ENCODE measurements at regions not wholly inside any gene's neighbourhood (a gene's known extent, or its start where the extent isn't known, plus 50 kb on each side); places are given as distances from the start of the nearest gene placed in this dataset.

DNA sequence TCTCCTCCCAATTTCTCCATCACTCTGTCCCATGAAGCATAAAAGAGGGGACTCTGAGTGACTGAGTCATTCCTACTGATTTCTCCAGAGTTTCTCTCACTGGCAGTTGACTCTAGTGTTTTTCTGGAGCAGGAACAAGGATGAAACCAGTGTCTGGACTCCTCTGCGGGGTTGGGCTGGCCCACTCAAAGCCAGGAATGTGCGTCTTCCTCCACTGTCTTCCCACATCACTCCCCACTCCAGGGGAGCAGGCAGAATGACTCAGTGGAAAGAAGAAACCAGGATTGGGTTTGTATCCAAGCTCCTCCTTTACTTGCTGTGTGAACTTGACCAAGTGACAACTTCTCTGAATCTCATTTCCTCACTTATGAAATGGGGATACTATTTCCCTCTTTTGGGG lies 497.5 kb upstream of the SALL1 start:
- no peak for DNase-seq

DNA sequence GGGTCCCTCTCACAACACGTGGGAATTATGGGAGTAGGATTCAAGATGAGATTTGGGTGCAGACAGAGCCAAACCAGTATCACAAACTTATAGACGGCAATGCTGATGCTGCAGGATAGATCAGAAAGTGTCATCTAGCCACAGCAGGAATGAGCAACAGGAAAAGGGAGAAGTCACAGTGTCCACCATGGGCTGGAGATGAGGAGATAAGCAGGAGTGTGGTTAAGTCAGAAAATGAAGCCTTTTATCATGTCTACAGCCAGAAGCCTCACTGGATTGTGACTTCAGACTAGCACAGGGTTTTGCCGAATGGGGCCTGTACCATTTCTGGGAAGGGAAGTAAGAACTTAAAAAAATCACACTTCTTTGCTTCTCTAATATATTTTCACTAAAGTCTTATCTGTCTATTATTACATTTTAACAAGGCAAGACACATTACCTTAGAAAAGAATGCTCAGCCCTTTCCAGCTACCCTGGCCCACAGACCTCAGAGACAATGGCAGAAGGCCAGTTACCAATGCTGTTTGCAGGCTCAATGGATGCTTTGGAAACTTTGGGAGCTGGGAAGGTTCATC lies 490.2 kb upstream of the SALL1 start:
- no peak for DNase-seq

DNA sequence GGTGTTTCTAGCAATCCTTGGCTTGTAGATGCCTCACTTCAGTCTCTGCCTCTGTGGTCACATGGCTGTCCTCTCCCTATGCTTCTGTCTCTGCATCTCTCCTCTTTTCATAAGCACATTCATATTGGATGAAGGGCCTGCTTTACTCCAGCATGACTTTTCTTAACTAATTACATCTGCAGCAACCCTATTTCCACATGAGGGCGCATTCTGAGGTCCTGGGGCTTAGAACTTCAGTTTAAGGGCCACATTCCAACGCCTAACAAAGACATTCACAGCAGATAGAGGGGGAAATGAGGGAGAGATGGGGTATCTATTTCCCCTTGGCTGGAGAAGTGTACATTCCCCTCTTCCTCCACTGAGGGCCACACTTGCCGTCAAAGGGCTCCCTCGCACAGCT lies 489.1 kb upstream of the SALL1 start:
- DNase-seq: no peak

DNA sequence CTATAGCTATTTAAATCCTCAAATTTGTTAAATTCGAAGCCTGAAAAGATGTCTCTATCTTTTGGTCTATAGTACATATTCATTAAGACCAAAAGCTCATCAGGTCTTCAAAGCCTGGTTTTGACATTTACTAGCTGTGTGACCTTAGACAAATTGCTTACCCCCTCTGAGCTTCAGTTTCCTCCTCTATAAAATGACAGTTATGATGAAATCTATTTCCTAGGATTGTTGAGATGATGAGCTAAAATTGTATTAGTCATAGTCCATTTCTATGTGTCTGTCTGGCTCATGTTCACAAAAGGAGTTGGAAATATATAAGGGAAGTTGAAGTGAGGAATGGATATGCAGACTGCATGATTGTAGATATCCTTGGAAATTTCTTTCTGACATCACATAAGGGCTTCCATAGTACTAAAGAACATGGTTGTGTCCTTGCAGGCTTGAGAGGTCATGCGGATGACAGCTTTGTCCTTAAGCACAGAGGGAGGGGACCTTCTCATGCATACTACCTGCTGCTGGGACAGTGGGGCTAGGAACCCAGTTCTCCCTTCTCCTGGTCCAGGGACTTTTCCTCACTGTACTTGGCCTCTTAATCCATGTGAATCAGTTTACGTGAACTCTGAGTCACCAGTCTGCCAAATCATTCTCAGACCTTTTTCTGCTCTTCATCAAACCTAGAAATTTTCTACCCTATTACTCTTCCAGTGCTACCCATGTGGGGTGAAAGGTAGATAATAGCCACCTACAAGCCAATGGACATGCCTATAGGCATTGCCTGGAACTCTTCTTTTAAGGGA lies 487.5 kb upstream of the SALL1 start:
- DNase-seq: no peak

DNA sequence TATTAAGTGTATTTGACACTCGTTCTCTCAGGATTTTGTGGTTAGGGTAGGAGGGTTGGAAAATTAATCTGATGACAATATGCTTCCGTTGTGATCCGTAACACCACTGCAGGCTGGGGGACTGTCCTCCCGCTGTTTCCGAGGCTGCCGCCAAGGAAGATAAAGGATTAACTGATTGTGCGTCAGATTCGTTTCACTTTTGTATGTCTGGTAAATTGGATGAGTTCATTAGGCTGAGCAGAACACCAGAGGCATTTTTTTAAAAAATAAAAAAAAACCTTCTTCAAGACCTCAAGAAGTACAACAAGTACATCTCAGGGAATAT lies 486.7 kb upstream of the SALL1 start:
- DNase-seq: no peak

DNA sequence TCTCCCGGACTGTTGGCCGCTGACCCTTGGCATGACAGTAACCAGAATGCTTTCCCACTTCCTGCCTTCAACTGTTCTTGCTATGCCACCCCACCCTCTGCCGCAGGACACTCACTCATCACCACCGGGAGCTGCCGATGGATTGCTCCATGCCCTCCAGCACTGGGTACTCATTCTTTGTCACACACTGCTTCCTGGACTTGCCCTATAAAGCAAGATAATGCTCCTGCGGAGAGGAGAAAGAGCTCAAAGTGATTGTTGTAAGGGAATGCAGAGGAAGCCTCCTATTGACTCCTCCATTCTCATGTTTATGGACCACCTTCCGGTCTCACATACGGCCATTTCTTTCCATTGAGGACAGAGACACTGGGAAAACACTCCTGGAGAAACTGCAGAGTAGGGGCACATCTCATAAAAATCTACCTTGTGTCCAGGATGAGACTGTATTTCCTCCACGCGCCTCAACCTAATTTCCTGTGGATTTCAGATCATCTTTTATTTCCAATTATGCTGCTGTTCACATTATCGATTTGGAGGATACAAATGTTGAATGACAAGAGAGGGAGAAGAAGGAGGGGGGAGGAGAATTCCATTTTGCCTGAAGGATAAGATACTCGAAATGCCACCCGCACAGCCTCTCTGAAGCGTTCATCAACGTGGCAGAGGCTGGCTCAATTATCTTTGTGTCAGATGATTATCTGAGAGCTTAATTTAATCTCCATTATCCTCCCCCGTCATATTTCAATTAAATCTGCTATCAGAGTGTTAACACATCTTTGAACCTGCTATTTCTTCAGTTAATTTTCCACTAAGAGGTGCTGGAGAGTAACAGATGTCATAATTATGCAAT lies 486.1 kb upstream of the SALL1 start:
- DNase-seq: no peak

DNA sequence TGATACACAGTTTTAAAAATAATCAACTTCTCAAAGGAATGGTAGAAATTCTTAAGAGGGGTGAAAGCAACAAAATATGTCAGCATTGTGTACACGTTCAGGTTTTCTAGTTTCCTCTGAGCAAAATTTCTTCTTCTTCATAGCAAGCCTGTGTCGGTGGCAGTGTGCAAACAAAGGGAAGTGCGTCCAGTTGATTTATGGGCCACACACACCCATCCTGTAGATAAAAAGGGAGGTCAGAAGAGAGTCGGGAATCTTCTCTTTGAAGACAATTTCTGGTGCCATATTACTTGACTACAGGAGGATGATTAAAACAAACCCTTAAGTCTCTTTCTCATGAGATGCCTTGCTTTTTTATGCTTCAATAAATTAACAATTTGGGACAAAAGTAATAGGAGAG lies 484.1 kb upstream of the SALL1 start:
- no peak for DNase-seq

DNA sequence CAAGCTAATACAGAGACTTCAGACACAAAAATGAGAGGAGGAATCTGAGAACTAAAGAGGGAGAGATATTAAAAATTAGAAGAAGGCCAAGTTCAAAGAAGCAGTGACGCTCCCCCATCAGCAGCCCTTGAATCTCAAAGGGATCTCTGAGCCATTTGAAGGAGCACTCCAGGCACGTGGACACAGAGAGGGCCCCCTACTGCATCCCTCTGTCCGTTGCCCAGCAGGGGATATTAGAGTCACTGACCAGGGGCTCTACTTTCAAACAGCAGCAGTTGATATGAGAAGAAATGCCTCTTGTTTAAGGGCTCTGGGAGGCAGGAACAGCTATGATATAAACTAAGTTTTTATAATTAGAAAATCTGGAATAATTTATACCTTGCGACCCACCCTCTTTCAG lies 479.0 kb upstream of the SALL1 start:
- DNase-seq: no peak

DNA sequence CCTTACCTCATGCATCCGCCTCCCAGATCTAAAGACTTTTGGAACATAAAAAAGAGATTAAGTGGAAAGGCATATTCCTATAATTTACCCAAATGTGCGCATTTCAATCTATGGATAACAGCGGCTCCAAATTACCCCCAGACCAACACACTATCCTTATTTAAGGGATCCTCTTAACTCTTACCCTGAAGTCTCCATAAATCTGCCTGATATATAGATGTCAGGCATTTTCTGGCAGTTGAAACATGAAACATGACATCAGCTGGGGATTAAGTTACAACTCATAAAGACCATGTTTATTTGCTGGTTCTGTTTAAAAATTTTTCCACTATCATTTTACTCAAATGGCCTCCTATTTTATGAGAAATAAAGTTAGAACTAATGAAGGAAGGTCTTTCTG lies 478.5 kb upstream of the SALL1 start:
- DNase-seq: no peak

DNA sequence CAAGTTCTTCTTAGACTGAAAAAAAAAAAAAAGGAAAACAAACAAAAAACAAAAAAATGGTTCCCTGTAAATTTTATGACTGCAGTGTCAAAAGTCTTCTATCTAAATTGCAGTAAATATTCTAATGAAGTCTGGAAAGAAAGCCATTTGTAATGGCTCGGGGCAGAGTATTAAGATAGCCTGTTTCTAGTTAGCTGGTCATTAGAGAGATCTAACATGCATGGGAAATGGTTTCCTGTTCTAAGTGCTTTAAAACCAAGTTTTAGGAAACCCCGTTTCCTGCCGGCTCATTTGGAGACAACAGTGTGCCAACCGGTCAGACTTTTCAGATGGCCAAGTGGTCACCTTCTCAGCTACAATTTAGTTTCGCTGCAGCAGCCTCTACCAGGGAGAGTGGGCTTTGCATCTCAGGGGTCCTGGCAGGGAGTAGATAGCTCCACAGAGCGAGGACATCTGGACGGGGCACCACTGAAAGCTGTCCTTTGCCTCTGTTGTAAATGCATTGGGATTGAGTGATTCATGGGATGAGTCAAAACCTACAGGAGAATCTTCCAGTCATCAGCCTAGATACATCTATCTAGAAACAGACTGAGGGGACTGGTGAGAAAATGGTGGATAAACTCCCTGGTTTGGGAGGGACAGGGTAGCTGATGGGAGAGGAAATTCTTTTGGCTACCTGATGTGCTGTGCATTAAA lies 473.2 kb upstream of the SALL1 start:
- no peak for DNase-seq

DNA sequence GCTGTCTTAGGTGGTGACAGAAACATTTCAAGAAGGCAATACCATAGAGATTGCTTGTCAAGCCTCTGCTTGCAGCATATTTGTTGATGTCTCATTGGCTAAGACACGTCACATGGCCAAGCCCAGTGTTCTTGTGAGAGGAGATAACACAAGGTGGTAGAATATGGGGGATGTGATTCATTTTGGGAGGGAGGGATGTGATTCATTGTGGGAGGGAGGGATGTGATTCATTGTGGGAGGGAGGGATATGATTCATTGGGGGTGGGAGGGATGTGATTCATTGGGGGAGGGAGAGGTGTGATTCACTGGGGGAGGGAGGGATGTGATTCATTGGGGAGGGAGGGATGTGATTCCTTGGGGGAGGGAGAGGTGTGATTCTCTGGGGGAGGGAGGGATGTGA lies 470.5 kb upstream of the SALL1 start:
- no peak for DNase-seq

DNA sequence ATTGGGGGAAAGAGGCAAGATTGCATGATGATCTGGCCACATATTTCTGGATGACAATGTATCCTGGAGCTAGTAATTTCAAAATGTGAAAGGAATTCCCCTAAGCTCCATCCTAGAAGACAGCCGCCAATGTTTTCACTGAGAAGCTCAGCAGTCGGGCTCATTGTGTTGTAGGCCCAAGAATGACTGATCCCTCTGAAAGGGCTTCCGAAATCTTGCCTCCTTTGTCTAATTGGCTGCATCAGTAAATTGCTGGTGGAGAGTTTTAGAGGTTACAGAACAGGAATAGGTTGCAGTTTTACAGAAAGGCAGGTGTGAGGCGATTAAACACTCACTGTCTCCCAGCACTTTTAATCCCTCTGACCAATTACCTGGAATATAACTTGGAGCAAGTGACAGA lies 464.1 kb upstream of the SALL1 start:
- DNase-seq: no peak

DNA sequence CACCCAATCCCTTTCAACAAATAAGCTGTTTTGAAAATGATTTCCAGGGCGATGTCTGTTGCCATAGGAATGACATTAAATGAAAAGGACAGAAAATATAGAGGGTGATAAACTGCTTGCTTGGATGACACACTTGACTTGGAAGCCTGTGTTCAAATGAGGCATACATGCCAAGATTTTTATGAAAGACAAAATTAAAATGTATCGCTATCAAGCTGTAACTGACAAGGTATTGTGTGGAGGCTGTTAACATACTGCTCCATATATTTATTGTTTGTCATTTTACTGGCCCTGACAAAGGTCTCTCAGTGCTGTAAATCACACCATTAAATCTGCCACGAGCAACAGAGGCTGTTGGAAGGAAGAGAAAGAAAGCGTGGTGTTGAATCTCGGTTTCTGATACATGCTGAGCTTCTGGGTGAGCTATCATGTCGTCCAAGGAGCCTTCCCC lies 456.2 kb upstream of the SALL1 start:
- no peak for DNase-seq

DNA sequence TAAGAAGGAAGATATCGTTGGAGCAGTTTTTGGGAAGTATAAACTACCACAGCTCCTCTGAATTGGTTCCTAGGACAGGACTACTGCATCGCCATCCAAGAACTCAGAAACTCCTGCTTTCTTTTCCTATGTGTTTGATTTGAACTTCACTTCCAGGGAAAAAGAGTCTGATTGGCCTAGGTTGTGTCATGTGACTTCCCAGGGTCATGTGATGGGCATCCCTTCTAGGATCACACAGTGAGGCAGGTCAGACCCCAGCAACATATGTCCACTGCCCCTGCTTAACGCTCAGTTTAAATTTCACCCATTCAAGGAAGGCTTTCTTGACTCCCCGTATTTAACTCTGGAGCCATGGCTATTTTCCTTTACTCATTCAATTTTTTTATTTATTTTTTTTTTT lies 445.2 kb upstream of the SALL1 start:
- no peak for DNase-seq

DNA sequence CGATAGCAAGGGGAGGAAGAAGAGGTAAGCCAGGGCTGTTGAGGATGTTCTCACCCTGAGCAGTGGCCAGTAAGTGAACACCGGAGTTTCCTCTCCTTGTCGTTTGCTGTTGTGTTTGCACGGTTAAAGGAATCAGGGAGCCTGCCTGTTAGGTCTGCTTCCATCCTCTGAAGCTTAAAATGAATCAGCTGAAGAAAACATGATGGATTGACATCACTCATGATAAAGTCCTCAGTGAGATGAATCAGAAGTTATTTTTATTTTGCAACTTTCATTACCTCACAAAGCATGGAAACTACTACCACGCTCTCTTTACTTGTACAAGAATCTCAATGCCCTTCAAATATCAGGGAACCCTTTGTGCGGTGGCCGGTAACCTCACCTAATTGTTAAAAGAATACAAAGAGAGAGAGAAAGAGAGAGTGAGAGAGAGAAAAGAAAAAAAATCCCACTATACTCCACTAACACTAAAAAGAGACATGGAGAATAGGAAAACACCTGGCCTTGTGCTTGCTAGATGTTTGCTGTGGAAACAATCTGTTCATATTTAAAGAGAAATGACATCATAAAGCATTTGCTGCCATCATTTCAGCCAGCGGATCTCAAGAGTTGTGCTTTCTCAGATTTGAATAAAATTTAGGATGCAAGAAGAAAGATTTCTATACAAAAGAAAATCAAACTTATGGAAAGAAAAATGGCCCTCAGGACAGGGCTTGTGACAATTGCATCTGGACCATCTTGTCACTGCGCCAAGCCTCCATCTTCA lies 441.6 kb upstream of the SALL1 start:
- DNase-seq: no peak

DNA sequence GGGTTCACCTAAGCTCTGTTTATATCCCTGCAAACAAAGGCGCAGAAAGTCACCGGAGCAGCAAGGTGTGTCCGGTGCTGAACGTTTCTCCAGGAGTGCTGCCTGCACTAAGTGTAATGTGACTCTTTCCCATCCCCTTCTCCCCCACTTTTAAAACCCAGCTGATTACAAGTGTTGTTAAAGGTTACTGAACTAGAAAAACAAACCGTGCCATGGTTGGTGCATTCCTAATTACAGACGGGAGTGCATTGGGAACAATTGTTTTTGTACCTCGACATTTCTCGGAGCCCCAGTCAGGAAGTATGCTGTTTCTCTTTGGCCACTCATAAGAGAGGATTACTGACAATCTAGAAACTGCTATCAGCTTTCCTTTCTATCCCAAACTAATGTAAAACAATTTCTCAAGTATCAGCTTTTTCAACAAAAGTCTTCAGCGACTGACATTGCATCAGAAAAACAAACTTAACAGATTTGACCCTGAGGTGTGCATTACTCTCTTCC lies 441.0 kb upstream of the SALL1 start:
- DNase-seq: no peak

DNA sequence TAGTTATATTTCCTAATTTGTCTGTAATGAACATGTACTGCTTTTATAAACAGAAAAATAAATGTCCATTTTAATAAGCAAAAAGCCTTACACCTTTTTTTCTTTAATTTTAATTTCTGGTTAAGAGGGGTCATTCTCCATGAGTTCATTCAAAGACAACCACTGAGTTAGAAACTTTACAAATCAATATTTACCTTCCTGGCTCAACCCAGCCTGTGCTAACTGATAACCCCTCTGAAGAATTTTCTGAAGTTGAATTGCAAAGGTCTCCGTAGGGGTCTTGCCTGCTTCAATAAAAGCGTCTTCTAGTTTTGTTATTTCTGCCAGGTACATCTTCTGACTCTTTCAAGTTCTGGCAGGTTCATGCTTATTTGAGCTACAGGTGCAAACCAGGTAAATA lies 440.4 kb upstream of the SALL1 start:
- DNase-seq: no peak

DNA sequence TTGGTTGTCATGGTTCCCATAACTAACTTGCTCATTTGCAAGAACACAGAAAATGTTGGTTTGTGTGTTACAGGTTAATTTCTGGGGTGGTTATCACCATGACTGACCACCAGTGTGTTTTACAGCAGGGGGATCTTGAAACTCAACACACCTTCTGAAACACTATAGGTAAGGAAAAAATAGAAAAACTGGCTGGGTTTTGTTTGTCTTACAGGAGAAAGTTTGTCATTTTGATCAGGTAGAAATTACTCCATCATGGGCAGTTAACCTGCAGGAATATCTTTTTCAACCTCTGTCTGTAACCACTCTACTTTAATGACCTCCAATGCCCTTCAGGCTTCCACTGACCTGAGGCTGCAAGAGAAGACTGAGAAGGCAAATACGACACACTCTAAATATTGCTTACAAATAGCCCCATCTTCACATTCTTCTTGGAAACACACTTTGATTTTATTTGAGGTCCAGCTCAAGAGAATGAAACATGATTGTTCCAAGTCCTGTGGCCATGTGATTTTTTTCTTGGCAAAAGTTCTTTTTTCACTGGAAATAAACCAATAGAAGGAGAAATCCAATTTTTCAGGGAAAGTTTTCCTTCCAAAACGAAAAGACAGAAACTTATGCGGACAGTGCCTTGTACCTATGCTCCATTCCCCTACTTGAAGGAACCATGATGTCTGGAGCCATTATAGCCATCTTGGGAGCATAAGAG lies 428.7 kb upstream of the SALL1 start:
- DNase-seq: no peak

DNA sequence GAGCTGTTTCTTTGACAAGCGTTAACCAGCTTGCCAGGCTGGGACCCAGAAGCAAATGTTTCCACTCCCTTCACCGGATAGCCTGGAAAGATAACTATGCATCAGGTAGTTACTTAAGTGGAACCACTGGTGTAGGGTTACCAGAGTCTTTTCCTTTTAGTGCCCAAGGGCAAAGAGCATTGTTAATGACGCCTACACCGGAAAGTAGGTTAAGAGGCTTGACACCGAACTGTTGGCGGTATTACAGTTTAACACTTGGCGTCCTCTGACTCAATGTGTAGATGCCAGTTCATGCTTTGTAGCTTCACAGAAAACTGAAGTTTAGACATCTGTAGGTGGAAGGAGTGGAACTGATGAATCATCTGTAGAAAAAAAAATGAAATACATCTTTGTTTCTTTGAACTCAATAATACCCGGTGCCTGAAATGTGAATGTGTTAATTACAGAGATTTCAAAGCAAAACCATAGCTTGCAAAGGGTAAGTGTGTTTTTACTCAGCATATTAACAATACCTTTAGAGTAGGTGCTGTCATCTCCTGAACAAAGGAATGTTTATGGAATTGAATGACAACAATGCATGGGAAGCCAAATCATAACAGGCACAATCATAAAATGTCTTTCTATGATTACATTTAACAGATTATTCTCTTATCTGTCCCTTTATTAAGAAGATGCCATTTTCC lies 426.7 kb upstream of the SALL1 start:
- no peak for DNase-seq

DNA sequence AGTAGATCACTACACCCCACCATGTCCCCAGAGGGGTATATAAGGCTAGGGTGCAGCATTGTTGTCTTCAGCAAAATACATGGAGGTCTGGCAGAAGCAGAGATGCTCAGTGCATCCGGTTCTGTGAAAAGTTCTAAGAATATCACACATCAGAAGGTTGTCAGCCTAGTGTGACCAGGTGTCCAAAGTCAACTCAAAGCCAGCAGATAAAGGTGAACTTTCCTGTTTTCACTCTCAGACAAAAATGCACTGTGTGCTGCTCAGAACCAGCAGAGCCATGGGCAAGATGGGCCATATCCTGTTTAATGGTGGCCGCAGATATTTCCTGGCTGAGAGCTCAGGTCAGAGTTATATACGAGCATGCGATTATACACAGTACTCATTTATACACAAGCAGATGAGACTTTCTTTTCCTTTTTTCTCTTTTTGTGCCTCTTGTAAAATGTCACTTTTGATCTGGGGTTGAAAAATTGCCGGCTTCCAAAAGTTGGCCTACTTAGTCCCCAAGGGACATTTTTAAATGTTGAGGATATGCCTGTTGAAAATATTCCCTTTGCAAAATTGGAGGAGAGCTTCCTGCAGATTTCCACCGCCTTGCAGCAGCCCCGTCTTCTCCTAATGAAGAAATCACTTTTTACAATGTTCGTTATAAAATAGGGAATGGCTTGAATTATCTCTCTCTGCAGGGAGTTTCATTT lies 425.6 kb upstream of the SALL1 start:
- no peak for DNase-seq

DNA sequence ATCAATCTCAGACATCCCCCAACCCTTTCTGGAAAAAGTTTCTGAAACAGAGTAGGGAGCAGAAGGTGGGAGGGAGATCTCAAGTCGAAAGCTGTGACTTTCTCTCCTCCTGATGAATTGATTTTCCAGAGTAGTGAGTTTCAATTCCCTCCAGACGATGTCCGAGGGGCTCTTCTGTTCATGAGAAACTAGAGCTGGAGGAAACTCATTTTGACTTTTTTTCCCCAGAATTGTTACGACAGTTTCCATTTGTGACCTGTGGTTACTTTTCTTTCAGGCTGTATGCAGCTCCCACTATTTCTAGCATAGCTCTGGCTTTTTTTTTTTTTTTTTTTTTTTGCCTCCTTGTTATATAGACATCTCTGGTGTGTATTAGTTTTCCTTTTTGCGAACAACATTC lies 422.1 kb upstream of the SALL1 start:
- no peak for DNase-seq
